Right forelimb (tissue), 1 donor: ENCODE measurements at regions not wholly inside any gene's neighbourhood (a gene's known extent, or its start where the extent isn't known, plus 50 kb on each side); places are given as distances from the start of the nearest gene placed in this dataset.

Experiments used
- DNase-seq: peaks from one replicate; pipeline ENCODE4 v3.0.0-alpha.2; 2018

DNA sequence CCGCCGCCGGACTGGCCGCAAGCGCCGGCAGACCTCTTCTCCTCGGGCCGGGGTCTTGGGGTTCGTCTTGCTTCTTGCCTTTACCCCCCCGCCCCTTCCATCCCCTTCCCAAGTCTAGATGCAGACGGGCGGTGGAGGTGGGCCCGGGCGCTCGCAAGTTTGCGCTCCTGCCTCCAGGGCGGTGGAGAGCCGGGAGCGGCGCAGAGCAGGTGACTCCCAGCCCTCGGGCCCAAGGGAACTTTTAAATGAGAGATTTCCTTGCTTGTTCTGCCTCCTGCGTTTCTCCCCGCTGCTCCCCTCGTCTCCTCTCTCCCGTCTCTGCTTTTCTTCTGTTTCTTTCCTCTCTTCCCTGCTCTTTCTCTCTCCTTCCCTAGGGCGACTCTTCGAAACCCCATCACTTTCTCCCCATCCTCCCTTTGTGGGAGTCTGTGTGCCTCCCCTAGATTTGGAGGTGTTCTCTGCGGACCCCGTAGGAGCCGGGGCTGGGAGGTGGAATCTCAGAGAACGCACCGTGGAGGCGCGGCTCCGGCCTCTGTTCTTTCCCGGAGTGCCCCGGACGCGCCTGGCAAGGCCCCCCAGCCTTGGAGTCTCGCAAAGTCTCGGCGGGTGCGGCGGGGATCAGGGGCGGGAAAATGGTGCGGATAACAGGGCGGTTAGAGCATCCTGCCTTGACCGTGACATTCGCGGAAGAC is 114.7 kb upstream of the MYL2 start:
- DNase-seq: no peak

DNA sequence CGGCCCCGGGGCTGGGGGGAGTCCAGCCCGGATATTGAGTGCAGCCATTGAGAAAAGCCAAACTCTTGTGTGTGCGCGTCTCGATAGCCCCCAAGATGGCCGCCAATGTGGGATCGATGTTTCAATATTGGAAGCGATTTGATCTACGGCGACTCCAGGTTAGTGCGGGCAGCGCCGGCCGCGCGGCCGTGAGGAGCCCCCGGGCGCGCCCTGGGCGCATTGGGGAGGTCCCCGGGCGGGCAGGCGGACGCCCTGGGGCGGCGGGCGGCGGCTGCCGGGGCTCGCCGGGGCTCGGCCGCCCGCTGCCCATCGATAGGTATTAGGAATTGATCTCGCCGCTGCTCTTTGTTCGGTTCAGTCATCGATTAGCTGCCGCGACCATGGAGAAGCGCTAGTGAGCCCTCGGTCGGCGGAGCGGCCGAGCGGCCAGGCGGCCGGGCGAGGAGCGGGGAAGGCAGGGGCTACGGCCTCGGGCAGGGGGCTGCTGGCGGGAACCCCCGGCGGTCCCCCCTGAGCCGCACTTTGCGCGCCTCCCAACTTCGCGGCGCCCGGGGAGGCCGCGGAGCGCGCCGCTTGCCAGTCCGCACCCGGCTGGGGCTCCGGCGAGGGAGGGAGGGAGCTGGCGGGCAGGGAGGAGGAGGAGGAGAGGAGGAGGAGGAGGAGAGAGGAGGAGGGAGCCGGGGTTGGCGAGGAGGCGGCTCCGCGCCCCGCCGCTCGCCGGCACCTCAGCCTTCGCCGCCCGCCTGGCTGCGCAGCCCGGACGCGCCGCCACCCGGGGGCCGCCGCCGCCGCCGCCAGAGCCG is 113.9 kb upstream of the MYL2 start, which contains the start of gene CUX2:
Gene CUX2, plus strand, starts transcription at position 83 of the 803 bp plus-strand sequence.
- DNase-seq: no peak

DNA sequence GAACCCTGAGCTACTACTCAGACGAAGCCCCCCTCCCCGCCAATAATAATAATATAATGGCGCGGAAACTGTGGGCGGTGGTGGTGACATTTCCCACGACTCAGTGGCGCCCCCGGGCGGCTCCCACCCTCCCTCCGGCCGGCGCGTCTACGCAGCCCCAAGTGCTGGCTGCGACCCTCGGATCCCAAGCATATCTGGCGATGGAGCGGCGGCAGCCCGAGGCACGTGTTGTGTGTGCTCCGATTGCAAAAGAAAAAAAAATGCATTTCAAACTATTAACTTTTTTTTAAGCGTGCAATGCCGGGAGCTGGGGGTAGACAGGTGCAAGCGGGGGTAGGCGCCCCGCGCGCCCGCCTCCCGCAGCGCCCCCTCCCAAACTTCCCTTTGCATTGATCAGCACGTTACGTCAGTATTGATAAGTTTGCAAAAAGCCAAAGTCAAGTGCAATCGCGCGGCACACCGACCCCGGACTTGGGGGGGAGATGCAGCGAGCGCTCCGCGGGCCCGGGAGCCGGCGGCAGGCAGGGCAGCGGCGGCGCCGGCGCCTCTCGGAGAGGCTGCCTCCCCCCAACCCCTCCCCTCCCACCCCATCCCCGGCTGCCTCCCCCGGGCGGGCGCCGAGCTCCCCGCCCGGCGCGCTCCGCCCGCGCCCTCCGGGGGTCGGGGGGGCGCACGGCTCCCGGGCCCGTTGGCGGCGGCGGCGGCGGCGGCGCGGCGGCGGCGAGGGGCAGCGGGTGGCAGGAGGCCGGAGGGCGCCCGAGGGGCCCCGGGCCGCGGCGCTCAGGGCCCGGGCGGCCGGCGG is 113.1 kb upstream of the MYL2 start:
- DNase-seq: no peak

GRCh38 chr12:111032591-111032919 is 112.2 kb upstream of the MYL2 start:
- no peak for DNase-seq

DNA sequence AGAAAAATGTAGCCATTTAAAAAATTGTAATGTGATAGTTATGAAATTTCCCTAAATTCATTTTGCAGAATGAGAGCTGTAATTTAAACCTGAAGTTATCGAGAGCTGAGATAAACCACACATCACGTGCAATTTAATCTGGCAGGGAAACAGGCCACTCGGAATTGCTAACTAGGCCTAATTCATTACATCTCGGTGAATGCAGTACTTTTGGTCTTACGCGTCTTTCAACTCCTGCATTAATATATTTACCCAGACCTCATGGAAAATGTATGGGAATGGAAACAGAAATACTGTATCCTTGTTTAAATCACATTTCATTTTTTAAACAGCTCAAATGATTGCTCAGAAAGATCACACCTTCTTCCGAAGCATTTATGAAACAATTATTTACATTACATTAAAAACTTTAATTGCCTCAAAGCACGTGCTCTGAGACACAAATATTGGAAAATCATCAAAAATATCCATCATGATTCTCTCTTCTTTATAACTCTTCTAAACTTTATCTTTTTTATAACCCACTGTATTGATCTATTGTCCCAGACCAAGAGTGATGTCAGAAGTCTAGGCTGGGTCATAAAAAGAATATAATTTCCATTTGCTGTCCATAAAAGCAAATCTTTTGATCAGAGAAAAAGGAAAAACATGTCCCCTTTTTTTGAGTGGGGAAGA is 111.7 kb upstream of the MYL2 start:
- DNase-seq: no peak

- DNase-seq: no peak
Measured at GRCh38 chr12:111030800-111031199, 110.4 kb upstream of the MYL2 start.

- no peak for DNase-seq
Measured at GRCh38 chr12:111029732-111030131, 109.4 kb upstream of the MYL2 start.

- no peak for DNase-seq
Measured at GRCh38 chr12:111029305-111029704, 108.9 kb upstream of the MYL2 start.

DNA sequence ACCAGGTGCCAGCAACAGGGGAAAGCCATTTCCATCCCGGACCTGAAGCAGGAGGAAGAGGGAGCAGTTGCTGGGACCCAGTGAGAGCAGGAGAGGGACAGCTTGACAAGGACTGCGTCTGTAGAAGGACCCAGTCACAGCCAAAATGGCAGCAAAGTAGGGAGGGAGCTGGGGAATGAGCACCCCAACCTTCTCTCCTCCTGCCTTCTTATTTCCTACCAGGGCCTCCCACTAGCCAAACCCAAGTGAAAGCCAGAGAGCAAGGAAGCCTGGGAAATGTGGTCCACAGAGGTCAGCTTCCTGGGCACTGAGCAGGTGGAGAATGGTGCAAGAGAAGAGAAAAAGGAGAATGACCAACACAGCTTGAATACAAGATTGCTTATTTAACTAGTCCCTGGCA is 108.5 kb upstream of the MYL2 start:
- no peak for DNase-seq

DNA sequence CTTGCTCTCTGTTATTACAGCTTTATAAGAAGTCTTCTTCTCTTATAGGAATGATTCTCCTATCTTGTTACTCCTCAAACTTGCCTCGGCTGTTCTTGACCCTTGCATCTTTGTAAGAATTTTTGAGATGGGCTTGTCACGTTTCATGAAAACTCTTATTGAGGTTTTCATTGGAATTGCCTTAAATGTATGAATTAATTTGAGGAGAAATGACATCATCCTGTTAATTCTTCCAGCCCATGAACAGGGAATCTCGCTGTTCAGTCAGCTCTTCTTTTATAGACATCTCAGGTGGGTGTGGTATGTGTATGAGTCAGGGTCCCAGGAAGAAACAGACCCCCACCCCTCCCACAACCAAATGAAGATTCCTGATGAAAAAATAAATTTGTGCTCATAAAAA is 107.1 kb upstream of the MYL2 start:
- DNase-seq: no peak

GRCh38 chr12:111025792-111026430 is 105.5 kb upstream of the MYL2 start:
- DNase-seq: no peak

- no peak for DNase-seq
Measured at GRCh38 chr12:111025301-111025700, 104.9 kb upstream of the MYL2 start.

- no peak for DNase-seq
Measured at GRCh38 chr12:111024205-111024801, 103.9 kb upstream of the MYL2 start.

GRCh38 chr12:111022386-111022785 is 102.0 kb upstream of the MYL2 start:
- no peak for DNase-seq

GRCh38 chr12:111014547-111014946 is 94.2 kb upstream of the MYL2 start:
- no peak for DNase-seq

GRCh38 chr12:111012918-111013317 is 92.5 kb upstream of the MYL2 start:
- no peak for DNase-seq

GRCh38 chr12:111011999-111012600 is 91.7 kb upstream of the MYL2 start:
- no peak for DNase-seq

GRCh38 chr12:111010916-111011657 is 90.7 kb upstream of the MYL2 start:
- DNase-seq: no peak

DNA sequence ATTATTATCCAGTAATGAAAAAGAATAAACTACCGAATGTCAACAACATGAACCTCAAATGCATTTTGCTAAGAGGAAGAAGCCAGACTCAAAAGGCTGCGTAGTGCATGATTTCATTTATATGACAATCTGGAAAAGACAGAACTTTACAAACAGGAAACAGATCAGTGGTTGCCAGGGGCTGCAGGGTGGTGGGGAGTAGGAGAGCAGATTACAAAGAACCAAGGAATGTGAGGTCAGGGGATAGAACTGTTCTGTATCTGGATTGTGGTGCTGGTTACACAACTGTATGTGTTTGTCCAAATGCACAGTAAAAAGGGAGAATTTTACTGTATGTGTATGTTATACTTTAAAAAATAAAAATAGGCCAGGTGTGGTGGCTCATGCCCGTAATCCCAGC is 89.7 kb upstream of the MYL2 start:
- DNase-seq: no peak

- no peak for DNase-seq
Measured at GRCh38 chr12:111006621-111007020, 86.2 kb upstream of the MYL2 start.

GRCh38 chr12:110998971-110999370 is 78.6 kb upstream of the MYL2 start:
- no peak for DNase-seq
